ENCODE measurements at regions not wholly inside any gene's neighbourhood (a gene's known extent, or its start where the extent isn't known, plus 50 kb on each side); places are given as distances from the start of the nearest gene placed in this dataset.

DNA sequence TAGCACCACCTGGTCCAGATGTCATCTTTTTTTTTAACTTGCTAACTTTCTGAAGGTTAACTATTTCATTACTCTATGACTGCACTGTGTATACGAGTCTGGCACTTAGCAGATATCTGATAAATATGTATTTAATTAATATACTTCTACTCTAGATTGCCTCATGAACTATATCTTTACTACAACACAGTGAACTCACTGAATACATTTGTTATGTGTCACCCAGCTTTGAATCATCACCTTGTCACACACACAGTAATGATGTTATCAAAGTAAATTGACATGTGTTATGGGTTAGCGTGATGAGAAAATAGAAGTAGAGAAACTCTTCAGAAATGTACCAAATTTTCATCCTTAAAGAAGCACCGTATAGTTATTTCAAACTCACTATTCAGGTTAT is 419.3 kb upstream of the ADGRL3 start:
- H3K36me3 ChIP-seq (ENCODE audit: low read depth), result no peaks in the 10 kb centered on the region
- TF ChIP-seq, protein P1, sequence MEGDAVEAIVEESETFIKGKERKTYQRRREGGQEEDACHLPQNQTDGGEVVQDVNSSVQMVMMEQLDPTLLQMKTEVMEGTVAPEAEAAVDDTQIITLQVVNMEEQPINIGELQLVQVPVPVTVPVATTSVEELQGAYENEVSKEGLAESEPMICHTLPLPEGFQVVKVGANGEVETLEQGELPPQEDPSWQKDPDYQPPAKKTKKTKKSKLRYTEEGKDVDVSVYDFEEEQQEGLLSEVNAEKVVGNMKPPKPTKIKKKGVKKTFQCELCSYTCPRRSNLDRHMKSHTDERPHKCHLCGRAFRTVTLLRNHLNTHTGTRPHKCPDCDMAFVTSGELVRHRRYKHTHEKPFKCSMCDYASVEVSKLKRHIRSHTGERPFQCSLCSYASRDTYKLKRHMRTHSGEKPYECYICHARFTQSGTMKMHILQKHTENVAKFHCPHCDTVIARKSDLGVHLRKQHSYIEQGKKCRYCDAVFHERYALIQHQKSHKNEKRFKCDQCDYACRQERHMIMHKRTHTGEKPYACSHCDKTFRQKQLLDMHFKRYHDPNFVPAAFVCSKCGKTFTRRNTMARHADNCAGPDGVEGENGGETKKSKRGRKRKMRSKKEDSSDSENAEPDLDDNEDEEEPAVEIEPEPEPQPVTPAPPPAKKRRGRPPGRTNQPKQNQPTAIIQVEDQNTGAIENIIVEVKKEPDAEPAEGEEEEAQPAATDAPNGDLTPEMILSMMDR (IDR thresholded peaks at IDR 0.05), result no peak
- H3K9me3 ChIP-seq, result no peaks in the 10 kb centered on the region
- DNase-seq (no peak), ATAC-seq (no peak)
- intact Hi-C loops (cut with DNase I, micrococcal nuclease), result no loop called here
- H3K4me1 ChIP-seq (ENCODE audit: low read depth), result no peaks in the 10 kb centered on the region
- no peak overlapping the region for H3K4me3 ChIP-seq

DNA sequence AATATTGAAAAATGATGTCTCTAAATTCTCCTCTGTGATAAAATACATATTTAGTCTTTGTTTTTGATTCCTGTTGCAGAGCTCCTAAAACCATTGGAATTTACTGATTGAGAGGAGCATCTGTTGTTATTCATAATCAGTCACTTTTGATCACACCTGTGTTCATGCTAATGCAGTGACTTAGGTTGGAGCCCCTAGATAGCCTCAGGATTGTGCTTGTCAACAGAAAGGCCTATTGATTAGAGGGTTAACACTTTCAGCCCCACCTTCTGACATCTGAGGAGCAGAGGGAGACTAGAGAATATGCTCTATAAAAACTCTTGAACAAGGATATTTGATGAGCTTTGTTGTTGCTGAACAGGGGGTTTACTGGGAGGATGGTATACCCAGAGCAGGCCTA is 409.5 kb upstream of the ADGRL3 start:
- Histone ChIP-seq H3K36me3 (ENCODE audit: low read depth) (no peaks in the 10 kb centered on the region), H3K4me1 (ENCODE audit: low read depth) (no peaks in the 10 kb centered on the region), H3K9me3 (no peaks in the 10 kb centered on the region), H3K4me3 (no peak overlapping the region)
- no peak for DNase-seq
- no peak for ATAC-seq
- intact Hi-C loops (cut with DNase I, micrococcal nuclease), result no loop called here
- TF ChIP-seq, protein P1 (IDR thresholded peaks at IDR 0.05), result no peak

- intact Hi-C loops (cut with DNase I, micrococcal nuclease), result no loop called here
- Histone ChIP-seq H3K4me1 (ENCODE audit: low read depth) (no peaks in the 10 kb centered on the region), H3K9me3 (no peaks in the 10 kb centered on the region), H3K36me3 (ENCODE audit: low read depth) (no peaks in the 10 kb centered on the region), H3K4me3 (no peak overlapping the region)
- no peak for ATAC-seq
- DNase-seq, result no peak
- TF ChIP-seq, protein P1 (IDR thresholded peaks at IDR 0.05), result no peak
Measured at GRCh38 chr4:60794372-60794771, 405.8 kb upstream of the ADGRL3 start.

DNA sequence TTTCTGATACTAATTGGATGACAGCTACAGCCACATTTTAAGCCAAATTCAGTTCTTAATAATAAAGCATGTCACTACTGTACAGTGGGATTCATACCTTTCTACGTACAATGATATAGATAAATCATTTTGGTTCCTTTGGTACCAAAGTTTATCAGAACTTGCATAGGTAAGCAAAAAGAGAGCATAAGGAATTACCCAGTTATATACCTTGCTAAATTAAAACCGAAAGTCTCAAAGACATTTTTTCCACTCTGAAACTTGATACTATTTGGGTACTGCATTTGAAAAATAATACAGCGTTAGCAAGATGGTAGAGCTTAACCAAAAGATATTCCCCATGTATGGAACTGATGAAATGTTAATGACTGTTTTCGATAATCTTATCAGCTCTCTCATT is 400.9 kb upstream of the ADGRL3 start:
- TF ChIP-seq, protein P1 (IDR thresholded peaks at IDR 0.05), result no peak
- no peak overlapping the region for H3K4me3 ChIP-seq
- H3K36me3 ChIP-seq (ENCODE audit: low read depth), result no peaks in the 10 kb centered on the region
- DNase-seq (no peak), ATAC-seq (no peak)
- intact Hi-C loops (cut with DNase I, micrococcal nuclease), result no loop called here
- no peaks in the 10 kb centered on the region for H3K9me3 ChIP-seq
- H3K4me1 ChIP-seq (ENCODE audit: low read depth), result no peaks in the 10 kb centered on the region

DNA sequence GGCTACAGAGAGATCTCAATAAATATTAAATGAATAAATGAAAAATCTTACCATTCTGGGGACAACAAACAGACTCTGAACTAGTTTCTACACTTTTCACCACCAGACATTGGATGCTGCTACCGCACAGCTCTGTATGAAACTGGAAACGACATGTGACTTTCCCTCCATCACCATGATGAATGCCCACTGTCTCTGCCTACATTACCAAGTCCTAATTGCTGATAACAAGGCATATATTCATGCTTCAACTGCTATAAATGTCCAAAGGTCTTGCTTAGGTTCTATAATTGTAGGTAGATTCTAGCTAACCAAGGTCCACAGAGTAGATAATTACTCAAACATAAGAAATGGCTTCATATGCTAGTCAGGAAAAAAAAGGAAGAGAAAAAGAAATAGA is 399.4 kb upstream of the ADGRL3 start:
- intact Hi-C loops (cut with DNase I, micrococcal nuclease), result no loop called here
- DNase-seq (no peak), ATAC-seq (no peak)
- Histone ChIP-seq H3K4me3 (no peak overlapping the region), H3K36me3 (ENCODE audit: low read depth) (no peaks in the 10 kb centered on the region), H3K4me1 (ENCODE audit: low read depth) (no peaks in the 10 kb centered on the region), H3K9me3 (no peaks in the 10 kb centered on the region)
- TF ChIP-seq, protein P1 (IDR thresholded peaks at IDR 0.05), result no peak
